ENCODE measurements at regions not wholly inside any gene's neighbourhood (a gene's known extent, or its start where the extent isn't known, plus 50 kb on each side); places are given as distances from the start of the nearest gene placed in this dataset.

GRCh38 chr10:1896153-1896552, 158.8 kb upstream of the ADARB2 start:
- H3K27ac ChIP-seq = no peak overlapping the region
- peaks cover 0 to 3% of the 10 kb centered on the region in 2 donors for H3K27me3 ChIP-seq
- intact Hi-C loops (cut with DNase I; ENCODE audit: low total_unique reads) = no loop called here
- H3K36me3 ChIP-seq = no peaks in the 10 kb centered on the region
- no peak for DNase-seq (ENCODE audit: low spot score in 2 of 2)
- no peak overlapping the region for H3K4me3 ChIP-seq
- no peaks in the 10 kb centered on the region for H3K4me1 ChIP-seq
- no peak for TF ChIP-seq POLR2AphosphoS5 (IDR thresholded peaks at IDR 0.05)
- no peak for TF ChIP-seq POLR2A (IDR thresholded peaks at IDR 0.05)
- TF ChIP-seq, protein P1, sequence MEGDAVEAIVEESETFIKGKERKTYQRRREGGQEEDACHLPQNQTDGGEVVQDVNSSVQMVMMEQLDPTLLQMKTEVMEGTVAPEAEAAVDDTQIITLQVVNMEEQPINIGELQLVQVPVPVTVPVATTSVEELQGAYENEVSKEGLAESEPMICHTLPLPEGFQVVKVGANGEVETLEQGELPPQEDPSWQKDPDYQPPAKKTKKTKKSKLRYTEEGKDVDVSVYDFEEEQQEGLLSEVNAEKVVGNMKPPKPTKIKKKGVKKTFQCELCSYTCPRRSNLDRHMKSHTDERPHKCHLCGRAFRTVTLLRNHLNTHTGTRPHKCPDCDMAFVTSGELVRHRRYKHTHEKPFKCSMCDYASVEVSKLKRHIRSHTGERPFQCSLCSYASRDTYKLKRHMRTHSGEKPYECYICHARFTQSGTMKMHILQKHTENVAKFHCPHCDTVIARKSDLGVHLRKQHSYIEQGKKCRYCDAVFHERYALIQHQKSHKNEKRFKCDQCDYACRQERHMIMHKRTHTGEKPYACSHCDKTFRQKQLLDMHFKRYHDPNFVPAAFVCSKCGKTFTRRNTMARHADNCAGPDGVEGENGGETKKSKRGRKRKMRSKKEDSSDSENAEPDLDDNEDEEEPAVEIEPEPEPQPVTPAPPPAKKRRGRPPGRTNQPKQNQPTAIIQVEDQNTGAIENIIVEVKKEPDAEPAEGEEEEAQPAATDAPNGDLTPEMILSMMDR (IDR thresholded peaks at IDR 0.05) = no peak
- peaks cover 0 to 8% of the 10 kb centered on the region in 2 donors for H3K9me3 ChIP-seq

DNA sequence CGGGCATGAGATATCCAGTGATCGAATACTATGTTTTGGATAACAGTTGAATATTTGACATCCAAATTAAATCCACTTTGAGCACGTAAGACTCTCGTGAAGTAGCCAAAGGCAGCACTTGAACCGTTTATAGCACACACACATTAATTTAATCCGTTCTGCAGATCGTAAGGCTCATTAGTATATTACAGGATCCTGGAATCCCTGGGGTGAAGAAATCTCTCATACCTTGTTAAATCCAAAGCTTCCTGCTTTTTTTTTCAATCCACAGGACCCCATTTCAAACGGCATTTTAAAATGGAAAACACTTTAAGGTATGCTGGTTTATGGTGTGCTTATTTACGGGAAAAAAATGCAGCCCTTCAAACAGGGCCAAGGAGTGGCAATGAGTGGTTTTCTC, 158.4 kb upstream of the ADARB2 start:
- Histone ChIP-seq H3K27me3 (peaks cover 0 to 3% of the 10 kb centered on the region in 2 donors), H3K9me3 (peaks cover 0 to 8% of the 10 kb centered on the region in 2 donors), H3K4me1 (no peaks in the 10 kb centered on the region), H3K27ac (no peak overlapping the region), H3K36me3 (no peaks in the 10 kb centered on the region), H3K4me3 (no peak overlapping the region)
- no peak for DNase-seq (ENCODE audit: low spot score in 2 of 2)
- TF ChIP-seq, protein P1 (IDR thresholded peaks at IDR 0.05) = no peak
- no peak for TF ChIP-seq POLR2A (IDR thresholded peaks at IDR 0.05)
- no peak for TF ChIP-seq POLR2AphosphoS5 (IDR thresholded peaks at IDR 0.05)
- intact Hi-C loops (cut with DNase I; ENCODE audit: low total_unique reads) = no loop called here

- TF ChIP-seq, protein P1 (IDR thresholded peaks at IDR 0.05) = no peak
- no peak for TF ChIP-seq POLR2A (IDR thresholded peaks at IDR 0.05)
- TF ChIP-seq POLR2AphosphoS5 (IDR thresholded peaks at IDR 0.05) = no peak
- Histone ChIP-seq H3K4me1 (no peaks in the 10 kb centered on the region), H3K36me3 (no peaks in the 10 kb centered on the region), H3K27ac (no peak overlapping the region), H3K4me3 (no peak overlapping the region), H3K27me3 (peaks cover 0 to 3% of the 10 kb centered on the region in 2 donors), H3K9me3 (peaks cover 0 to 2% of the 10 kb centered on the region in 2 donors)
- intact Hi-C loops (cut with DNase I; ENCODE audit: low total_unique reads) = no loop called here
- no peak for DNase-seq (ENCODE audit: low spot score in 2 of 2)
Measured at GRCh38 chr10:1894912-1895311, 157.6 kb upstream of the ADARB2 start.

DNA sequence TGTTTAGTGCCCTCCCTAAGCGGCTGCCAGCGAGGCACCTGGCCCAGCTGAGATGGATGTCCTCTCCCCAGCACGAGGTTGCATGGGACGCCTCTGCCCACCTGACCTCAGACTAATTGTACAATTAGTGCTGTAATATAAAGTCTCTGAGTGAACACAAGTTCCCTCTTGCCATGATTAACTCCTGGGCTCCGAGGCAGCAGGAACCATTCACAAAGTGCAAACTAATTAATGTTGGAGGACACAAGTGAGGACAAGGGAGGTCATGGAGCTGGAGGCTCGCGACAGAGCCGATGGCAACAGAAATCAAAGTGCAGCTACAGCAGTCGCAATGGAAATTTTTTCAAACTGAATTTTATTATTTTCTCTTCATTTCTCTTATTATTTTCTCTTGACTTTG, 156.6 kb upstream of the ADARB2 start:
- TF ChIP-seq, protein P1 (IDR thresholded peaks at IDR 0.05) = no peak
- TF ChIP-seq POLR2A (IDR thresholded peaks at IDR 0.05) (no peak), POLR2AphosphoS5 (IDR thresholded peaks at IDR 0.05) (no peak)
- Histone ChIP-seq H3K4me3 (no peak overlapping the region), H3K9me3 (no peaks in the 10 kb centered on the region), H3K36me3 (no peaks in the 10 kb centered on the region), H3K27me3 (peaks cover 0 to 3% of the 10 kb centered on the region in 2 donors), H3K4me1 (no peaks in the 10 kb centered on the region), H3K27ac (no peak overlapping the region)
- intact Hi-C loops (cut with DNase I; ENCODE audit: low total_unique reads) = no loop called here
- no peak for DNase-seq (ENCODE audit: low spot score in 2 of 2)

DNA sequence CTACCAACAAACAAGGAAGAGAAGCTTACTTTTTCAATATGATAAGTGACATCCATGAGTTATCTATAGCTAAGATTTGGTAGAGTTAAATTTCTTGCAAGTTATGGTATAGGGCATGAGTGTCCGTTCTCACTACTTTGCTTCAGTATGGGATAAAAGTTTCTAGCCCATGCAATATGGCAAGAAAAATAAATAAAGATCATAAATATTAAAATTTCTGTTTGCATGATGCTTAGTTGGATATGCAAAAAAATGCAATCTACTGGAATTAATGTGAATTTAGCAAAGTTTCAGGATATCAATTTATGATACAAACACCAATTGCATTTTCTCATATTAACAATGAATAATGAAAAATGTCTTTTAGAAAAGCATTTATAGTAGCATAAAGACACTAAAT, 148.7 kb upstream of the ADARB2 start:
- Histone ChIP-seq H3K36me3 (no peaks in the 10 kb centered on the region), H3K4me3 (no peak overlapping the region), H3K27me3 (peaks cover 0 to 5% of the 10 kb centered on the region in 2 donors), H3K9me3 (peaks cover 0 to 4% of the 10 kb centered on the region in 2 donors), H3K4me1 (no peaks in the 10 kb centered on the region), H3K27ac (no peak overlapping the region)
- no peak for DNase-seq (ENCODE audit: low spot score in 2 of 2)
- intact Hi-C loops (cut with DNase I; ENCODE audit: low total_unique reads) = no loop called here
- TF ChIP-seq POLR2AphosphoS5 (IDR thresholded peaks at IDR 0.05) (no peak), POLR2A (IDR thresholded peaks at IDR 0.05) (no peak)
- TF ChIP-seq, protein P1 (IDR thresholded peaks at IDR 0.05) = no peak
